K562 (cell line): ENCODE measurements at regions not wholly inside any gene's neighbourhood (a gene's known extent, or its start where the extent isn't known, plus 50 kb on each side); places are given as distances from the start of the nearest gene placed in this dataset.

Experiments used
- ATAC-seq: fragments of 200-7000 bp; cut with Tn5 transposase; 3 replicates; pipeline ENCODE4 v1.9.1; 2020; ENCODE audit warnings: moderate library complexity
- BruUV-seq: library from RNA; stranded (reverse); fragments of 400-500 nt; replicated peaks from 2 replicates; lab custom pipeline; 2021; lab: Mats Ljungman, UMichigan
- CTCF ChIA-PET: fragments of 300-600 bp; formaldehyde crosslinking; extraction: SDS; loops from one replicate; lab custom pipeline; 2021; ENCODE audit warnings: low intra/inter-chr PET ratio; lab: Yijun Ruan, JAX
- POLR2A ChIA-PET: fragments of 300-600, 350-650 bp; sonication (Branson Sonifier 250); formaldehyde crosslinking; extraction: SDS; loops from one replicate; lab custom pipeline; 2021; ENCODE audit warnings: antibody characterized with exemption, inconsistent platforms; lab: Yijun Ruan, JAX
- DNase-seq, 4 experiments: peaks; one replicate each; pipeline versions ENCODE4 v3.0.0 to v3.0.0-alpha.2; 2011 to 2018; ENCODE audit warnings: low spot score in 3 of 4, mixed read lengths in 3 of 4; ENCODE audit errors: extremely low read depth in 1 of 4
- FAIRE-seq: peaks from 2 replicates; lab custom pipeline; 2011; peaks lifted over from hg19 to GRCh38; lab: Jason Lieb, UNC
- H2AFZ ChIP-seq: 2 replicates; pipeline ENCODE4 v1.6.0; 2011; ENCODE audit warnings: low read depth, low read length, control low read depth, inconsistent platforms
- H3K27ac ChIP-seq: fragments of 200-600 bp; 3 replicates; pipeline ENCODE4 v1.8.0; 2011; ENCODE audit warnings: low read depth, mild to moderate bottlenecking, control low read depth, inconsistent platforms, low read length, moderate library complexity, mixed read lengths; ENCODE audit errors: extremely low read depth
- H3K27me3 ChIP-seq, 2 experiments: fragments of 300-600 bp in 1 of 2; 2 replicates in 1 of 2; 3 replicates in 1 of 2; pipeline versions ENCODE4 v1.6.0 to v1.8.0; 2011; ENCODE audit warnings: inconsistent platforms in 2 of 2, low read length in 2 of 2, mild to moderate bottlenecking in 1 of 2, mixed read lengths in 1 of 2, moderate library complexity in 1 of 2; ENCODE audit not compliant: control insufficient read depth in 2 of 2, insufficient read depth in 2 of 2
- H3K36me3 ChIP-seq: fragments of 300-600 bp; 3 replicates; pipeline ENCODE4 v1.8.0; 2011; ENCODE audit warnings: mild to moderate bottlenecking, low read length, inconsistent platforms; ENCODE audit not compliant: control insufficient read depth, insufficient read depth
- H3K4me1 ChIP-seq, 2 experiments: fragments of 200-600 bp in 1 of 2; replicated peaks in 1 of 2; 2 replicates in 1 of 2; 3 replicates in 1 of 2; pipeline versions ENCODE4 v1.5.1 to v1.8.0; 2011; ENCODE audit warnings: inconsistent platforms in 2 of 2, low read length in 2 of 2, mild to moderate bottlenecking in 1 of 2, mixed read lengths in 1 of 2, moderate library complexity in 1 of 2; ENCODE audit not compliant: control insufficient read depth in 2 of 2, insufficient read depth in 2 of 2
- H3K4me2 ChIP-seq: 2 replicates; pipeline ENCODE4 v1.6.1; 2011; ENCODE audit warnings: low read length, control low read depth, inconsistent platforms, mixed read lengths; ENCODE audit not compliant: insufficient read depth
- H3K4me3 ChIP-seq: fragments of 200-600 bp; sonication (generic), shearing (Covaris generic); 2 replicates; pipeline ENCODE4 v1.5.1; 2016; ENCODE audit warnings: control low read depth, inconsistent platforms
- H3K79me2 ChIP-seq: fragments of 200-600 bp; 3 replicates; pipeline ENCODE4 v1.8.0; 2011; ENCODE audit warnings: low read length, inconsistent platforms; ENCODE audit not compliant: control insufficient read depth, insufficient read depth
- H3K9ac ChIP-seq, 2 experiments: 2 replicates each; pipeline versions ENCODE4 v1.6.0 to v1.6.1; 2011; ENCODE audit warnings: low read depth in 2 of 2, low read length in 2 of 2, control low read depth in 1 of 2, inconsistent platforms in 1 of 2, mild to moderate bottlenecking in 1 of 2, mixed read lengths in 1 of 2; ENCODE audit not compliant: insufficient read depth in 1 of 2
- H3K9me1 ChIP-seq: one replicate; pipeline ENCODE4 v1.6.0; 2011; ENCODE audit warnings: inconsistent platforms, mild to moderate bottlenecking, low read length, moderate library complexity; ENCODE audit not compliant: control insufficient read depth, insufficient read depth
- H3K9me3 ChIP-seq: replicated peaks from 2 replicates; pipeline ENCODE4 v1.5.1; 2011; ENCODE audit warnings: low read depth, low read length, inconsistent platforms; ENCODE audit not compliant: control insufficient read depth, insufficient read depth
- H4K20me1 ChIP-seq: replicated peaks from 2 replicates; pipeline ENCODE4 v1.6.1; 2011; ENCODE audit warnings: low read length, inconsistent platforms, mixed read lengths; ENCODE audit not compliant: control insufficient read depth, insufficient read depth
- BRF2 ChIP-seq: IDR thresholded peaks from 3 replicates; pipeline ENCODE4 v1.6.1; 2011; ENCODE audit warnings: borderline replicate concordance, mild to moderate bottlenecking; ENCODE audit not compliant: insufficient read length, insufficient read depth
- CAMTA2 ChIP-seq: fragments of 250-450 bp; sonication (Bioruptor Pico); conservative IDR thresholded peaks from 2 replicates; pipeline ENCODE4 v1.5.1; 2022
- CBX3 ChIP-seq, 2 experiments: IDR thresholded peaks; 1 replicate in 1 of 2; 2 replicates in 1 of 2; pipeline ENCODE4 v1.6.1; 2012; ENCODE audit warnings: inconsistent platforms in 2 of 2, low read length in 2 of 2, borderline replicate concordance in 1 of 2, control low read depth in 1 of 2
- CC2D1A ChIP-seq: fragments of 450-650 bp; IDR thresholded peaks from 2 replicates; pipeline ENCODE4 v1.6.1; 2017; ENCODE audit warnings: mild to moderate bottlenecking
- CLOCK ChIP-seq: fragments of 250-450 bp; sonication (Bioruptor Pico); IDR thresholded peaks from 2 replicates; pipeline ENCODE4 v1.4.0; 2020; ENCODE audit warnings: mild to moderate bottlenecking, moderate library complexity, borderline replicate concordance
- FOXM1 ChIP-seq, 2 experiments: fragments of 450-650 bp in 1 of 2; sonication (generic) in 1 of 2; formaldehyde crosslinking in 1 of 2; IDR thresholded peaks; 2 replicates each; pipeline versions ENCODE4 v1.6.1 to v1.9.0; 2017 to 2022; ENCODE audit warnings: low read depth in 2 of 2, mild to moderate bottlenecking in 2 of 2, missing genetic modification reagents in 1 of 2, moderate library complexity in 1 of 2
- GTF3C2 ChIP-seq: IDR thresholded peaks from 3 replicates; pipeline ENCODE4 v1.6.1; 2011; ENCODE audit warnings: borderline replicate concordance, mild to moderate bottlenecking, moderate library complexity; ENCODE audit not compliant: insufficient read length; ENCODE audit errors: extremely low read depth
- ILF3 ChIP-seq: fragments of 450-650 bp; IDR thresholded peaks from 2 replicates; pipeline ENCODE4 v1.6.1; 2018; ENCODE audit warnings: antibody characterized with exemption, mild to moderate bottlenecking, moderate library complexity, borderline replicate concordance
- MECOM ChIP-seq: fragments of 250-450 bp; sonication (Bioruptor Pico); IDR thresholded peaks from 2 replicates; pipeline ENCODE4 v1.8.0; 2022; ENCODE audit warnings: inconsistent platforms
- NELFE ChIP-seq: IDR thresholded peaks from 2 replicates; pipeline ENCODE4 v1.6.1; 2011; ENCODE audit warnings: mild to moderate bottlenecking; ENCODE audit not compliant: insufficient read depth, insufficient read length
- NR2C1 ChIP-seq, 2 experiments: fragments of 450-650 bp; IDR thresholded peaks; 2 replicates each; pipeline ENCODE4 v1.6.1; 2017; ENCODE audit warnings: mild to moderate bottlenecking in 2 of 2, antibody characterized with exemption in 1 of 2, inconsistent platforms in 1 of 2, missing compliant biosample characterization in 1 of 2, missing genetic modification characterization in 1 of 2
- RAD51 ChIP-seq: fragments of 450-650 bp; IDR thresholded peaks from 2 replicates; pipeline ENCODE4 v1.7.1; 2016; ENCODE audit warnings: low read depth, mild to moderate bottlenecking, borderline replicate concordance
- RBM39 ChIP-seq: fragments of 200-400 bp; formaldehyde crosslinking; optimal IDR thresholded peaks from 2 replicates; pipeline ENCODE3; 2018; ENCODE audit warnings: low read depth, low read length
- SMAD4 ChIP-seq: fragments of 250-450 bp; sonication (Bioruptor Pico); conservative IDR thresholded peaks from 2 replicates; pipeline ENCODE4 v1.8.0; 2021; ENCODE audit warnings: inconsistent platforms, mild to moderate bottlenecking, moderate library complexity
- SMARCE1 ChIP-seq: fragments of 450-650 bp; IDR thresholded peaks from 2 replicates; pipeline ENCODE4 v1.7.1; 2016; ENCODE audit warnings: mild to moderate bottlenecking
- ZKSCAN3 ChIP-seq: fragments of 250-450 bp; sonication (Bioruptor Pico); IDR thresholded peaks from 2 replicates; pipeline ENCODE4 v1.4.0; 2020
- ZNF785 ChIP-seq: fragments of 250-450 bp; sonication (Bioruptor Pico); IDR thresholded peaks from 2 replicates; pipeline ENCODE4 v1.4.0; 2020; ENCODE audit warnings: mild to moderate bottlenecking
- WGBS: fragments of 100-300 bp; shearing (Covaris generic); methylation state at CpG from one replicate; pipeline ENCODE4 v1.1.6; 2016; ENCODE audit warnings: low coverage, mixed read lengths; ENCODE audit not compliant: insufficient coverage; ENCODE audit errors: missing lambda C conversion rate; 5-methylcytosine and 5-hydroxymethylcytosine counted together
- in situ Hi-C: fragments of 300-500 bp; cut with MboI; formaldehyde crosslinking; loops from 4 replicates; pipeline ENCODE4 v1.15.0; 2018; ENCODE audit warnings: inconsistent platforms, mixed read lengths
- intact Hi-C: fragments of 100-400 bp; cut with micrococcal nuclease; formaldehyde crosslinking; loops from 2 replicates; pipeline ENCODE4 v1.14.2; 2022

- Histone ChIP-seq H4K20me1 (no peaks in the 10 kb centered on the region), H3K36me3 (no peaks in the 10 kb centered on the region), H3K9me3 (no peaks in the 10 kb centered on the region), H3K9me1 (no peaks in the 10 kb centered on the region), H3K4me2 (no peak overlapping the region), H2AFZ (no peak overlapping the region), H3K27ac (no peak overlapping the region), H3K4me1 (no peaks in the 10 kb centered on the region), H3K4me3 (no peak overlapping the region), H3K27me3 (peaks cover 12 to 27% of the 10 kb centered on the region in 2 experiments), H3K79me2 (no peaks in the 10 kb centered on the region), H3K9ac (no peak overlapping the region)
- BruUV-seq = no TSS peak
- 0% methylated on average over 3 of the region's 3 CpGs for WGBS
- intact Hi-C loops (no loop called here), in situ Hi-C loops (no loop called here)
- FAIRE-seq (no peak), ATAC-seq (no peak), DNase-seq (no peak)
- ChIA-PET POLR2A (no interaction called here), CTCF (no interaction called here)
- TF ChIP-seq SMARCE1 (no peak), BRF2 (no peak), ILF3 (no peak), RAD51 (no peak), CAMTA2 (CRISPR knock-in tag) (no peak), NELFE (no peak), ZNF785 (CRISPR knock-in tag) (no peak), FOXM1 (IDR thresholded peaks at IDR 0.05; ENCODE audit: low read depth) (no peak), FOXM1 (CRISPR knock-in tag; IDR thresholded peaks at IDR 0.05; ENCODE audit: low read depth) (no peak), CBX3 (IDR thresholded peaks at IDR 0.05; ENCODE audit: borderline replicate concordance in 1 of 2, low read length in 2 of 2) (no peak), ZKSCAN3 (no peak), MECOM (no peak), NR2C1 (IDR thresholded peaks at IDR 0.05) (no peak), NR2C1 (tag; IDR thresholded peaks at IDR 0.05) (no peak), CLOCK (CRISPR knock-in tag) (no peak), RBM39 (no peak), SMAD4 (CRISPR knock-in tag) (no peak), CC2D1A (no peak), GTF3C2 (no peak)
Observed at GRCh38 chr4:185867770-185868169, 55.8 kb upstream of the SORBS2 start.
